ENCODE measurements at regions not wholly inside any gene's neighbourhood (a gene's known extent, or its start where the extent isn't known, plus 50 kb on each side); places are given as distances from the start of the nearest gene placed in this dataset.

DNA sequence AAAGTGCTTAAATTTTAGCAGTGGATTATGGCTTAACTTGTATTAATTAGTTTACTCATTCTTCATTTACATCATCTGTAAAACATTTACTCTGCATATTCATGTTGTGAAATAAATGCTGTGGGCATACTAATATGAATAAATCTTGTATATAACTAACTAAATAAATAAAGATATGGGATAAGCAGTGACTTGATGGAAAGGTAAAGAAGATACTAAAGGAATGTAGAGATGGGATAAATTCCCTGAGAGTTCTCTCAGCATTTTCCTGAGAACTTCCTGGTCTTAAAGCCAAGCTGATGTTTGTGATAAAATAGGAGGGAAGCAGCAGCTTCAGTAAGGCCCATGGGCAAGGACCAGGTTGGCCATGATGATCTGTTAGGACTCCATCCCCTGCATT, 652.1 kb downstream of the RNF144B start:
- no peaks in the 10 kb centered on the region for H3K36me3 ChIP-seq (ENCODE audit: control insufficient read depth in 2 of 2, insufficient read depth in 2 of 2, low read length in 1 of 2)
- no peak overlapping the region for H2AFZ ChIP-seq (ENCODE audit: control insufficient read depth, low read depth, low read length)
- H3K27me3 ChIP-seq (replicated peaks in 1 of 2; ENCODE audit: control insufficient read depth in 2 of 2, insufficient read depth in 2 of 2, low read length in 1 of 2) = no peaks in the 10 kb centered on the region
- H3K27ac ChIP-seq (ENCODE audit: control insufficient read depth, insufficient read depth) = no peak overlapping the region
- ChIA-PET CTCF (no interaction called here), POLR2A (no interaction called here), SMC1A (ENCODE audit: uncharacterized antibody, unreplicated experiment) (no interaction called here), RAD21 (ENCODE audit: unreplicated experiment) (no interaction called here)
- in situ Hi-C loops (cut with MboI) = no loop called here
- no peaks in the 10 kb centered on the region for H3K79me2 ChIP-seq (ENCODE audit: control insufficient read depth, insufficient read depth, low read length)
- no peaks in the 10 kb centered on the region for H3K9me3 ChIP-seq (replicated peaks; ENCODE audit: control insufficient read depth, insufficient read depth, low read length)
- BruUV-seq (replicated peaks) = no TSS peak
- no peak overlapping the region for H3K4me2 ChIP-seq (ENCODE audit: control insufficient read depth, insufficient read depth)
- no peak overlapping the region for H3K4me3 ChIP-seq
- H3K9ac ChIP-seq (ENCODE audit: control insufficient read depth, insufficient read depth, low read length) = no peak overlapping the region
- H4K20me1 ChIP-seq (ENCODE audit: control insufficient read depth, insufficient read depth) = no peaks in the 10 kb centered on the region
- H3K4me1 ChIP-seq (ENCODE audit: control insufficient read depth, insufficient read depth, low read length) = no peaks in the 10 kb centered on the region
- DNase-seq (ENCODE audit: low read depth, low spot score) = no peak
- intact Hi-C loops (cut with micrococcal nuclease; ENCODE audit: unreplicated experiment) = no loop called here
- ATAC-seq = no peak
- TF ChIP-seq ESRRA (IDR thresholded peaks at IDR 0.05; ENCODE audit: low read length) = no peak
- TF ChIP-seq BMI1 (IDR thresholded peaks at IDR 0.05; ENCODE audit: borderline replicate concordance) = no peak
- TF ChIP-seq CHD4 (IDR thresholded peaks at IDR 0.05) = no peak
- no peak for TF ChIP-seq SPI1 (IDR thresholded peaks at IDR 0.05; ENCODE audit: borderline replicate concordance, insufficient read depth, low read depth, low read length)
- TF ChIP-seq, protein P1, sequence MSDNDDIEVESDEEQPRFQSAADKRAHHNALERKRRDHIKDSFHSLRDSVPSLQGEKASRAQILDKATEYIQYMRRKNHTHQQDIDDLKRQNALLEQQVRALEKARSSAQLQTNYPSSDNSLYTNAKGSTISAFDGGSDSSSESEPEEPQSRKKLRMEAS (IDR thresholded peaks at IDR 0.05; ENCODE audit: low read depth, low read length) = no peak
- no peak for TF ChIP-seq ETV6 (conservative IDR thresholded peaks at IDR 0.05 in 1 of 2, IDR thresholded peaks at IDR 0.05 in 1 of 2; ENCODE audit: borderline replicate concordance in 1 of 2, low read depth in 1 of 2)
- no peak for FAIRE-seq

DNA sequence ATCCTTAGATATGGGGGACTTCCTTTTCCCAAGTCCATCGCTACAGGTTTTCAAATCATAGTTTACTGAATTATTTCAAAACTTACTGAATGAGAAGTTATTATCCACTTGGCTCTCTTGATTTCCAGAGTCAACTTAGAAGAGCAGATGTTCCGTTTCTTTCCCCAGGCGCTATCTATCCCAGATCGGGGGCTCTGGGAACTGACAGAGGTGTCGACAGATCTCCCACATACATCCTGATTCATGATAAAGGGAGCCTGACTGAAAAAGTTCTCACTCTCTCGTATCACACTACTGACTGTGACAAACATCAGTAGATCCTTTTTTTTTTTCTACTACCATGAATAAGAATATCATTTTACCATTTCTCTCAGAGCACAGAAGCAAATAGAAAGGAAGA, 654.8 kb downstream of the RNF144B start:
- H3K4me2 ChIP-seq (ENCODE audit: control insufficient read depth, insufficient read depth) = no peak overlapping the region
- no peaks in the 10 kb centered on the region for H3K27me3 ChIP-seq (replicated peaks in 1 of 2; ENCODE audit: control insufficient read depth in 2 of 2, insufficient read depth in 2 of 2, low read length in 1 of 2)
- ATAC-seq (no peak), DNase-seq (ENCODE audit: low read depth, low spot score) (no peak), FAIRE-seq (no peak)
- 16% methylated on average over 6 of the region's 6 CpGs for WGBS (ENCODE audit: insufficient coverage, insufficient replicate concordance, low lambda C conversion rate, missing lambda C conversion rate)
- H4K20me1 ChIP-seq (ENCODE audit: control insufficient read depth, insufficient read depth) = no peaks in the 10 kb centered on the region
- H3K9ac ChIP-seq (ENCODE audit: control insufficient read depth, insufficient read depth, low read length) = no peak overlapping the region
- H3K36me3 ChIP-seq (ENCODE audit: control insufficient read depth in 2 of 2, insufficient read depth in 2 of 2, low read length in 1 of 2) = no peaks in the 10 kb centered on the region
- BruUV-seq (replicated peaks) = no TSS peak
- no peaks in the 10 kb centered on the region for H3K4me1 ChIP-seq (ENCODE audit: control insufficient read depth, insufficient read depth, low read length)
- RAD21 ChIA-PET (ENCODE audit: unreplicated experiment) = no interaction called here
- no peak overlapping the region for H3K27ac ChIP-seq (ENCODE audit: control insufficient read depth, insufficient read depth)
- H2AFZ ChIP-seq (ENCODE audit: control insufficient read depth, low read depth, low read length) = no peak overlapping the region
- in situ Hi-C loops (cut with MboI) (no loop called here), intact Hi-C loops (cut with micrococcal nuclease; ENCODE audit: unreplicated experiment) (no loop called here)
- SMC1A ChIA-PET (ENCODE audit: uncharacterized antibody, unreplicated experiment) = no interaction called here
- POLR2A ChIA-PET = no interaction called here
- CTCF ChIA-PET = no interaction called here
- no peaks in the 10 kb centered on the region for H3K9me3 ChIP-seq (replicated peaks; ENCODE audit: control insufficient read depth, insufficient read depth, low read length)
- no peak overlapping the region for H3K4me3 ChIP-seq
- H3K79me2 ChIP-seq (ENCODE audit: control insufficient read depth, insufficient read depth, low read length) = no peaks in the 10 kb centered on the region
- TF ChIP-seq WRNIP1 (IDR thresholded peaks at IDR 0.05; ENCODE audit: borderline replicate concordance, low read depth, low read length) (no peak), GATAD2B (conservative IDR thresholded peaks at IDR 0.05; ENCODE audit: low read depth) (no peak), MTA3 (IDR thresholded peaks at IDR 0.05; ENCODE audit: borderline replicate concordance, low read length) (no peak), FOXK2 (IDR thresholded peaks at IDR 0.05) (no peak), NFXL1 (IDR thresholded peaks at IDR 0.05; ENCODE audit: borderline replicate concordance) (no peak), ZNF274 (IDR thresholded peaks at IDR 0.05; ENCODE audit: insufficient read depth, insufficient read length) (no peak), CEBPB (IDR thresholded peaks at IDR 0.05; ENCODE audit: borderline replicate concordance in 1 of 2, low read depth in 2 of 2, low read length in 2 of 2) (no peak)
- TF ChIP-seq, protein P2, sequence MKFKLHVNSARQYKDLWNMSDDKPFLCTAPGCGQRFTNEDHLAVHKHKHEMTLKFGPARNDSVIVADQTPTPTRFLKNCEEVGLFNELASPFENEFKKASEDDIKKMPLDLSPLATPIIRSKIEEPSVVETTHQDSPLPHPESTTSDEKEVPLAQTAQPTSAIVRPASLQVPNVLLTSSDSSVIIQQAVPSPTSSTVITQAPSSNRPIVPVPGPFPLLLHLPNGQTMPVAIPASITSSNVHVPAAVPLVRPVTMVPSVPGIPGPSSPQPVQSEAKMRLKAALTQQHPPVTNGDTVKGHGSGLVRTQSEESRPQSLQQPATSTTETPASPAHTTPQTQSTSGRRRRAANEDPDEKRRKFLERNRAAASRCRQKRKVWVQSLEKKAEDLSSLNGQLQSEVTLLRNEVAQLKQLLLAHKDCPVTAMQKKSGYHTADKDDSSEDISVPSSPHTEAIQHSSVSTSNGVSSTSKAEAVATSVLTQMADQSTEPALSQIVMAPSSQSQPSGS (IDR thresholded peaks at IDR 0.05; ENCODE audit: low read length) = no peak
- TF ChIP-seq, protein P3, sequence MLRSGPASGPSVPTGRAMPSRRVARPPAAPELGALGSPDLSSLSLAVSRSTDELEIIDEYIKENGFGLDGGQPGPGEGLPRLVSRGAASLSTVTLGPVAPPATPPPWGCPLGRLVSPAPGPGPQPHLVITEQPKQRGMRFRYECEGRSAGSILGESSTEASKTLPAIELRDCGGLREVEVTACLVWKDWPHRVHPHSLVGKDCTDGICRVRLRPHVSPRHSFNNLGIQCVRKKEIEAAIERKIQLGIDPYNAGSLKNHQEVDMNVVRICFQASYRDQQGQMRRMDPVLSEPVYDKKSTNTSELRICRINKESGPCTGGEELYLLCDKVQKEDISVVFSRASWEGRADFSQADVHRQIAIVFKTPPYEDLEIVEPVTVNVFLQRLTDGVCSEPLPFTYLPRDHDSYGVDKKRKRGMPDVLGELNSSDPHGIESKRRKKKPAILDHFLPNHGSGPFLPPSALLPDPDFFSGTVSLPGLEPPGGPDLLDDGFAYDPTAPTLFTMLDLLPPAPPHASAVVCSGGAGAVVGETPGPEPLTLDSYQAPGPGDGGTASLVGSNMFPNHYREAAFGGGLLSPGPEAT (IDR thresholded peaks at IDR 0.05; ENCODE audit: low read depth) = no peak
- TF ChIP-seq, protein P4, sequence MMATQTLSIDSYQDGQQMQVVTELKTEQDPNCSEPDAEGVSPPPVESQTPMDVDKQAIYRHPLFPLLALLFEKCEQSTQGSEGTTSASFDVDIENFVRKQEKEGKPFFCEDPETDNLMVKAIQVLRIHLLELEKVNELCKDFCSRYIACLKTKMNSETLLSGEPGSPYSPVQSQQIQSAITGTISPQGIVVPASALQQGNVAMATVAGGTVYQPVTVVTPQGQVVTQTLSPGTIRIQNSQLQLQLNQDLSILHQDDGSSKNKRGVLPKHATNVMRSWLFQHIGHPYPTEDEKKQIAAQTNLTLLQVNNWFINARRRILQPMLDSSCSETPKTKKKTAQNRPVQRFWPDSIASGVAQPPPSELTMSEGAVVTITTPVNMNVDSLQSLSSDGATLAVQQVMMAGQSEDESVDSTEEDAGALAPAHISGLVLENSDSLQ (IDR thresholded peaks at IDR 0.05) = no peak

All from GM12878 (cell line).